BE2C (cell line): ENCODE measurements at regions not wholly inside any gene's neighbourhood (a gene's known extent, or its start where the extent isn't known, plus 50 kb on each side); places are given as distances from the start of the nearest gene placed in this dataset.

Experiments used
- DNase-seq: peaks from one replicate; pipeline ENCODE4 v3.0.0-alpha.2; 2020
- H3K27me3 ChIP-seq: fragments of 250-450 bp; sonication (Bioruptor Pico); 2 replicates; pipeline ENCODE4 v1.5.1; 2020; ENCODE audit warnings: mild to moderate bottlenecking
- H3K36me3 ChIP-seq: fragments of 250-450 bp; sonication (Bioruptor Pico); 2 replicates; pipeline ENCODE4 v1.5.1; 2020; ENCODE audit warnings: mild to moderate bottlenecking
- H3K4me1 ChIP-seq: fragments of 250-450 bp; sonication (Bioruptor Pico); 2 replicates; pipeline ENCODE4 v1.5.1; 2020
- H3K4me3 ChIP-seq: 2 replicates; pipeline ENCODE4 v1.5.1; 2011; ENCODE audit warnings: low read depth, low read length
- H3K9me3 ChIP-seq: fragments of 250-450 bp; sonication (Bioruptor Pico); 2 replicates; pipeline ENCODE4 v1.5.1; 2020
- CTCF ChIP-seq: IDR thresholded peaks from 2 replicates; pipeline ENCODE4 v1.5.1; 2012; ENCODE audit warnings: mild to moderate bottlenecking, low read depth, low read length

GRCh38 chr2:195312662-195313061 lies 344.4 kb upstream of the SLC39A10 start:
- no peak for DNase-seq
- peak; percentile 15; the same call in 1 of the 2 replicates for TF ChIP-seq CTCF
- Histone ChIP-seq H3K27me3 (no peaks in the 10 kb centered on the region), H3K9me3 (no peaks in the 10 kb centered on the region), H3K4me3 (no peak overlapping the region), H3K4me1 (peaks cover 5% of the 10 kb centered on the region), H3K36me3 (no peaks in the 10 kb centered on the region)

- no peak overlapping the region for H3K4me3 ChIP-seq
- H3K9me3 ChIP-seq: no peaks in the 10 kb centered on the region
- no peak for DNase-seq
- H3K27me3 ChIP-seq: no peaks in the 10 kb centered on the region
- H3K4me1 ChIP-seq: no peaks in the 10 kb centered on the region
- TF ChIP-seq CTCF: no peak
- no peaks in the 10 kb centered on the region for H3K36me3 ChIP-seq
Measured at GRCh38 chr2:195308163-195308562, 348.9 kb upstream of the SLC39A10 start.

- Histone ChIP-seq H3K4me3 (no peak overlapping the region), H3K36me3 (no peaks in the 10 kb centered on the region), H3K9me3 (no peaks in the 10 kb centered on the region), H3K27me3 (no peaks in the 10 kb centered on the region), H3K4me1 (no peaks in the 10 kb centered on the region)
- no peak for DNase-seq
- no peak for TF ChIP-seq CTCF
Measured at GRCh38 chr2:195307751-195308150, 349.3 kb upstream of the SLC39A10 start.

- H3K9me3 ChIP-seq: no peaks in the 10 kb centered on the region
- H3K36me3 ChIP-seq: no peaks in the 10 kb centered on the region
- no peaks in the 10 kb centered on the region for H3K4me1 ChIP-seq
- peak; percentile 33 for DNase-seq
- TF ChIP-seq CTCF: peak; percentile 60
- no peak overlapping the region for H3K4me3 ChIP-seq
- no peaks in the 10 kb centered on the region for H3K27me3 ChIP-seq
Measured at GRCh38 chr2:195304310-195304709, 352.7 kb upstream of the SLC39A10 start.

- no peaks in the 10 kb centered on the region for H3K36me3 ChIP-seq
- DNase-seq: no peak
- no peak for TF ChIP-seq CTCF
- no peaks in the 10 kb centered on the region for H3K4me1 ChIP-seq
- H3K27me3 ChIP-seq: no peaks in the 10 kb centered on the region; the same call in 1 of the 2 replicates
- no peak overlapping the region for H3K4me3 ChIP-seq
- H3K9me3 ChIP-seq: no peaks in the 10 kb centered on the region
Measured at GRCh38 chr2:195300631-195301030, 356.4 kb upstream of the SLC39A10 start.

GRCh38 chr2:195299600-195299999 lies 357.4 kb upstream of the SLC39A10 start:
- Histone ChIP-seq H3K4me3 (no peak overlapping the region), H3K27me3 (no peaks in the 10 kb centered on the region; the same call in 1 of the 2 replicates), H3K9me3 (no peaks in the 10 kb centered on the region), H3K4me1 (no peaks in the 10 kb centered on the region), H3K36me3 (no peaks in the 10 kb centered on the region)
- TF ChIP-seq CTCF: no peak
- no peak for DNase-seq
